Left hindlimb (tissue), 1 donor: ENCODE measurements at regions not wholly inside any gene's neighbourhood (a gene's known extent, or its start where the extent isn't known, plus 50 kb on each side); places are given as distances from the start of the nearest gene placed in this dataset.

Experiments
- DNase-seq: peaks from one replicate; pipeline ENCODE4 v3.0.0-alpha.2; 2018

DNA sequence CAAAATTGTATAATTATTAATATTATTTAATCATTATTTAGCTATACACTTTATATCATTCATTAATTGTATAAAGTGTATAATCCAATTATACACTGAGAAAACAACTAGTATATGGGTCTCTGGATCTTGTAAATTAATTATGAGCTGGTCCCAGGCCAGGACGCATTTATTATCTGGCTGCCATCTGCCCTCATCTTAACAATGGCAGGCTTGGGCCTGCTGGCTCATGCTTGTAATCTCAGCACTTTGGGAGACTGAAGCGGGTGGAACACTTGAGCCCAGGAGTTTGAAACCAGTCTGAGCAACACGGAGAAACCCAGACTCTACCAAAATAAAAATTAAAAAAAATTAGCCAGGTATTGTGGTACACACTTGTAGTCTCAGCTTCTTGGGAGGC lies 502.2 kb upstream of the NRXN1 start:
- DNase-seq, result no peak

DNA sequence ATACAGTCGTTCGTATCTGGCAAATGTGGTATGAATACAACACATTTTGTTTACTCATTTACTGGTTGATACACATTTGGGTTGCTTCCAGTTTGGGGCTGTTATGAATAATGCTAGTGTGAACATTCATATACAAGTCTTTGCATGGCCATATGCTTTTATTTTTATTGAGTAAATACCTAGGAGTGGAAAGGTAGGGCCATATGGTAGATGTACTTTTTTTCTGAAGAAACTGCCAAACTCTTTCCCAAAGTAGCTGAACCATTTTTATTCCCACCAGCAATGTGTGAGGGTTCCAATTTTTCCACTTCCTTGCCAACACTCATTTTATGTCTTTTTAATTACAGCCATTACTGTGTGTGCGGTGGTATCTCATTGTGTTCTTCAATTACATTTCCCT lies 496.2 kb upstream of the NRXN1 start:
- DNase-seq, result no peak

DNA sequence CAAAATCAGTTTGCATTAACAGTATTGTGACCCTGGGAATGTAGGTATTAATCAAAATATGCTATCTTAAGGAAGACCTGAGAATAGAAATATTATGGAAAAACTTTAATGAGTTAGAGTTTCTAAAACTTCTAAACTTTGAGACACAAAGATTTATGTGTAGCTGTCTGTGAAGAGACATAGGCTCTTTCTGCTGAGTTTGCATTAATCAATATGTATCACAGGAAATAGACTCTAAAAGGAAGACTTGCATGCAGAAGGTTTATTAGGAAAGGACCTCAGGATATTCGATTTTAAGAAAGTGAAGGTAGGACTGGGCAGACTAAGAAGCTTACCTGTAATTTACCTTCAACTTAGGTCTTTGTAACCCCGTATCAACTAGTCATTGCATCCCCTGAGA lies 494.8 kb upstream of the NRXN1 start:
- DNase-seq, result no peak

DNA sequence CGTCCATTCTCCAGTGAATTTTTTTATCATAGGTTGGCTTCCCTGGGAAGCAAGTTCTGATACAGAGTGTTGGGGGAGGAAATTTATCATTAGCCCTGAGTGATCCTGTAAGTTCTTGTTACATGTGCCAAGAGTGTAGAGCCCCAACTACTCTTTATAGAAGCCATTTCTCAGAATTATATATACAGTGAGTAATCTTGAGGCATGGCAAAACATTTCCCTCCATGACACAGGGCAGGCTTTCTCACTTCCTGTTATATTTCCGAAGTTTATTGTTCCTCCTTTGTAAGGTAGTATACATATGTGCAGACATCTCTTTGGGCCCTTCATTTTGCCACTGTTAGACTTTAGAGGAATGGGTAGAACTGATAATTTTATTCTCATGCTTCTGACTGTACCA lies 484.7 kb upstream of the NRXN1 start:
- no peak for DNase-seq

DNA sequence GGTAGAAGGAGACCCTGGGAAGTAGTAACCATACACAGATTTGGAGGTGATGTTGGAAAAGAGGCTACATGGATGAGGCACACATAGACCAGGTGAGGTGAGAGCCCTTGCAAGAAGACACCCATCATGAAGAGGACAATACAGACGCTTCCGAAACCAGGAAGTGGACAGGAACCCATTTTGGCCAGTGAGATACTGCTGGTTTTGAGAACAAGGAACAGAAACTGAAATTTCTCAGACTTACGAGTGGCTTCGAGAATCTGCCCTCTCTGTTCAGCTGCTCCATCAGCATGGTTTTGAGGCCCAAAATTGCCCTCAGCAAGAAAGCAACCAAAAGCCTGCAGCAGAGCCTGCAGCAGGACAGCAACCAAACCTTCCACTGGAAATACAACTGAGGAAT lies 479.1 kb upstream of the NRXN1 start:
- DNase-seq, result no peak

DNA sequence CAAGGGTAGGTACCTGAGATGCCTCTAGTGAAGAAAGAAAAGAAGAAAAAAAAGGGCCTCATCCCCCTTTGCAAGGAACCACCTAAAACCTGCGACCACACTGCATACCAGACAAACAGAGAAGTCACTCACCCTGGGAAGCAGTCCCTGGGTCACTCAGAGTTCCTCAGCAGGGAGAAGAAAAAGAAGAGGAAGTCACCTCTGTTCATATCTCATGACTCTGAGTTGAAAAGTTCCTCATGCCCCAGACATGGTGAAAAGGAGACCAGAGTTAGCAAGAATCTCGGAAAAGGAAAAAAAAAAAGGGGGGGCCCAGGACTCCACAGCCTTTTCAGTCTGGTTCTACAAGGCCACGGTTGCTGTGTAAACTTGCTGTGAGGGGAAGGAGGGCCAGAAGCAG lies 478.4 kb upstream of the NRXN1 start:
- DNase-seq, result no peak

DNA sequence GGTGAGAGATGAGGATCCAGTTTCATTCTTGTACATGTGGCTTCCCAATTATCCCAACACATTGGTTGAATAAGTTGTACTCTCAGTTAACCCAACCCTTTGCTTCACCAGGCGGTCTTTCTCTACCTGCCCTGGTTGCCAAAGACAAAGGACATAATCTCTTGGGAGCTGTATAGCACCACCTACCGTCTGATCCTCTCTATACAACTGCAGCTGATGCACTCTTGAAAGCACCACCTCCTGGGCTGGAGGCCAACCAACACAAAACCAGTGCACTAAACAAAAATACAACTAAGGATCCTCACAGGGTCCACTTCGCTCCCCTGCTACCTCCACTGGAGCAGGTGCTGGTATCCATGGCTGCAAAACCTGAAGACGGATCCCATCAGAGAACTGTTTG lies 473.6 kb upstream of the NRXN1 start:
- no peak for DNase-seq

DNA sequence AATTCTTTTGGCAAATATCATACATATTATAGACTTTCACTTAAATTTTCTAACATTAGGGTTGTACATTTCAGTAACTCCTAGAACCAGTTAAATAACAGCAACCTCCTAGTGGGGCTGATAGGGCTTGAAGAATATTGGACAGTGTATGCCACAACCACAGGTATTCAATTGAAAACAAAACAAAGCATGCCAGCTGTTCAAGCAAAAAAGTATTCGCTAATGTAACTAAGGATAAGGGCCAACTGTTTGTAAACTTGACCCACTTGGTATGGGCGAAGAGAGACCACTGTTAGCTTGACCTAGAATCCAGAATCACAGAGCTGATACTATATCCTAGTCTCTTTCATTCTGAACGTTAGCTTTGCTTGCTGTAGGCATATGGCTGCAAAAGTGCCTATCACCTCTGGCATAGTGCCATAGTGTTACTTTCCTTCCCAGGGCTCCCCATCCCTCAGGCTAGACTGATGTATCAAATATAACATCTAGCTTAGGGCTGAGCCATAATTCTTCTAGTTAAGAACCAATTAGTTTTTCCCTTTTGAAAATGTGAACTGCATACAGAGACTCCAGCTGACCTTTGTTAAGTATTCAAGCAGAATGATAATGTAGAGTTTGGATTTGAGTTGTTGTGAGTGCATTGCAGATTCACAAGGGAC lies 458.8 kb upstream of the NRXN1 start:
- DNase-seq, result no peak

DNA sequence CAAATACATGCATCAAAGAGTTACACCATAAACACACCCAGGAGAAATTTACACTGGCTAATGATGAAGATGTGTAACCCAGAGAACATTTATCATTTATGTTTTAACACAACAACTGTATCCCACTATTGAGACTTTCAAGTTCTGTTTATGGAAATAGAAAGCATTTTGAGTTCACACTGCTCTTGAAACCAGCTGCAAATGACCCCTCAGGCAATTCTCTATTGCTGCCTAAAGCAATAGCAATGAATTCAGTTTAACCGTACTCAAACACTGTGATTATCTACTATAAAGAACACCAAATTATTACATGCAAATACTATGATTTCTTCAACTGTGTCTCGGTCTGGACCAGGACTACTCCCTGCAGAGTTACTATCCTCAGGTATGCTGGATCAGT lies 452.7 kb upstream of the NRXN1 start:
- no peak for DNase-seq

DNA sequence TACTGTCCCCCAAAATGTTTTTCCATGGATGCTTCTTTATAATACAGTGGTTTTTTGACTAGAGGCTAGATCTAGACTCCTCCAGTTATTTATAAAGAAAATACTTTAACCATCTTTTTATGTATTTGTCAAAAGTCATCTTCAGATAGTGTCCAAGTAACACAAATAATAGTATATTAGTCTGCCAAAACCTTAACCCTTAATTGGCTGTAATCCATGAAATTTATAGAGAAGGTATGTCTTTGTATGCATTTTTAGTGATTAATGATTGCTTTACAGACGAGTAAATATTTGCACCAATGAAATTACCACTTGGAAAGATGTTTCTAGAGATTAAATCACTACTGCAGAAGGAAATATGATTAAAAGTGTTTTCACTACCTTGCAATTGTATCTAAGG lies 451.8 kb upstream of the NRXN1 start:
- no peak for DNase-seq

DNA sequence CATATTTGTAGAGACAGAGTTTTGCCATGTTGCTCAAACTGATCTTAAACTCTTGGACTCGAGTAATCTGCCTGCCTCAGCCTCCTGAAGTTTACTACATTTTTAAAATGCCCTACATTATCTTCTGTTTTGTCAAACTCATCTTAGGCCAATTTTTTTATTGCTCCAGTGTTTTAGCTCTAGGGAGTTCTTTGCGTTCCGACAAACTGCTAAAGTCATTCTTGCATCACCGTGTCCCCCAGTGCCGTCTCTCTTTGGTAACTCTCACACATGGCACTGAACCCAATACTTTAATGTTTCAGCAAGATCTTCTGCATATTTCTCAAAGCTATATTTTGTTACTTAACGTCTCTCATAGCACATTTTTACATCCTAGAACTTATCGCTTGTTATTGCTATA lies 440.9 kb upstream of the NRXN1 start:
- DNase-seq, result no peak

DNA sequence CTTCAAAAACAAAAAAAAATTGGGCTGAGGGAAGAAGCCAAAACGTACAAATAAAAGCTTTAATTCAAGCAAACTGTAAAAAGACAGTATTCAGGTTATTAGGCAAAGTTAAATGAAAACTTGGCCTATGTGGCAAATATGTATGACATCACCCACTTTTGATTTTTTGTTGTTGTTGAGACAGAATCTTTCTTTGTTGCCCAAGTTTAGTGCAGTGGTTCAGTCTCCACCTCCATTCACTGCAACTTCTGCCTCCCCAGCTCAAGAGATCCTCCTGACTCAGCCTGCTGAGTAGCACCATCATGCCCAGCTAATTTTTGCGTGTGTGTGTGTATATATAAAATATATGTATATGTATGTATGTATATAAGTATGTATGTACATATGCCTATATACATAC lies 440.4 kb upstream of the NRXN1 start:
- no peak for DNase-seq

DNA sequence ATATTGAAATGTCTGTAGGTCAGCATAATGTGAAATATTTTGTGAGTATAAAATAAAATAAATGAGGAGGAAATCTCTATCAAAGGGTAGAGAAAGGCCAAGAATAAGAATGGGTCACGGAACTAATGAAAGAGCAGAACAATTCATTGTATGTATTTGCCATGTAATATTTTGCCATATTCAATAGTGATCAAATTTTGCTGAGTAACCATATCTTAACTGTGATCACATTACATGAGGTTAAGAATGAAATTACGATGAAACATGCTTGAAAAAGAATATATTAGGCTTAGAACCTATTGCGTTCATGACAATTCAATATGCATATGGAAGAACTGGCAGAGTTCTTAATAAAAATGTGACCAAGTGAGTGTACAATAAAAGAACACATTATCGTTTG lies 437.2 kb upstream of the NRXN1 start:
- no peak for DNase-seq

DNA sequence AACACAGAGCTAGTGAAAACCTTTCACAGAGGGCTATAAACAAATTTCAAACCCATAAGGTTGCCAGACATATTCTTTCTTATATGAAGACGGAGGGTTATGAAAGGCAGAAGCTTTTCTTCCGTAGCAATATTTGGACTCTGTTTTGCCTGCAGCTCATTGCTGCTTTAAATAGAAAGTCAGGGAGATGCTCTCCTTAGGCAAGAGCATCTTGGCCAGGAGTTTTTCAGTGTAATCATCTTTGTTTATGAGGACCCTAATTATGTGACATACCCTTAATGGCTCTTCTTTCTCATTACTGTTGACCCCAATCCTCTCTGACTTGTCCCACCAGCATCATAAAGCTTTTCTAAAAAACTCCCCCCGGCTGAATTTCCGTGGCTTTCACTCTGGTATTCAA lies 433.4 kb upstream of the NRXN1 start:
- DNase-seq, result no peak

DNA sequence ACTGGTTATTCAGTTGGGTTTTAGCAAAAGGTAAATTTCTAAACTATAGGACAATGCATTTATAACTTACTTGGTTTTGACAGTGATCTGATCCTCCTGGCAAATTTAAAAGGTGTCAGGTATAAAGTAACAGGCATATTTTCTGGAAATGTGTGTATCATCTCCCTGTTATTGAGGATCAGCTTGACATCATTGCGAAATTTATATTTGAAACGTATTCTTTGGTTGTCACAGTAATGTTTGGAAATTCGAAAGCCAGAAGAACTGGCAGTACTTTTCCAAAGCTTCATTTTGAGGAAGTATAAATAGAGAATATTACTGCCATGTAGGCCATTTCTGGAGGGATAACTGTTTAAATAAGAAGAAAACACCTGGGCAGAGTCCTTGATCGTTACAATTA lies 422.2 kb upstream of the NRXN1 start:
- no peak for DNase-seq

DNA sequence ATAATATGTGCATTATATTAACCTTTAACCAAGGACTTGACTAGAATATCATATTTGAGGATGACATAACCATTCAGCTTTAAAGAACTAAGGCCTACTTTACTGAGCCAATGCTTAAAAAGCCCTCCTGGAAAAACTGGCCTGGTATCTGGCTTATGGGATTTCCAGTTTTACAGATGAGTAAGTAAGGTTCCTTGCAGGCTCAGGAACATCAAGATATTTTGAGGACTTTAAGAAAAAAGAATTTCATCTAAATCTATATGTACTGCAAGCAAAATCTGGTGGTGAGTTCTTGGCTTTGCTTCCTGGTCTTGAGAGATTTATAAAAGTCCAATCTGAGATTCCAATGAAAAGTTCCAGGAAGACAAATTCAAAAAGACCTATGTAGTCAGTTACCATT lies 417.0 kb upstream of the NRXN1 start:
- no peak for DNase-seq

DNA sequence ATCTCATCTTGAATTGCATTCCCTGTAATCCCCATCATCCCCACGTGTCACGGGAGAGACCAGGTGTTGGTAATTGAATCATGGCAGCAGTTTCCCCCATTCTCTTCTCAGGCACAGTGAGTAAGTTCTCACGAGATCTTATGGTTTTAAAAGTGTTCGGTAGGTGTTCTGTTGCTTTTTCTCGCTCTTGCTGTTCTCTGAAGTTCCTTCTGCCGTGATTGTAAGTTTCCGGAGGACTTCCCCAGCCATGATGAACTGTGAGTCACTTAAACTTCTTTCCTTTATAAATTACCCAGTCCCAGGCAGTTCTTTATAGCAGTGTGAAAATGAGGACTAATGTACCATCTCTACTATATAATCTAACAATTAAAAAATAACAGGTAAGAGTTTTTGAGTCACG lies 409.9 kb upstream of the NRXN1 start:
- no peak for DNase-seq

DNA sequence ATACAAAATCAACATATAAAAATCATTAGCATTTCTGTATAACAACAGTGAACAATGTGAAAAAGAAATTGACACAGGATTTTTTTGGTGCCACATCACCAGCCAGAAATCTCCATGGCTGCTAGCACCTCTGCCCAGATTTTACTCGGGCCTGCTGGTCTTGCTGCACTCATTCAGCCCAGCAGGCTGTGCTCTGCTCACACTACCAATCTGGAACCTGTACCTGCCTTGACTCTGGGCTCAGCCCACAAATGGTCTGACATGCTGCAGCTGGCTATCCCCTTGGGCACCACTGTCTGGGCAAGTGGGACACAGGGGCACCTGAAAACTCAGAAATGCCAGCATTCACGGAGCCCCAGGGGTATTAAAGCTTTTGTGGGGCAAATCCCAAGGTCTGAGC lies 392.5 kb upstream of the NRXN1 start:
- DNase-seq, result no peak

DNA sequence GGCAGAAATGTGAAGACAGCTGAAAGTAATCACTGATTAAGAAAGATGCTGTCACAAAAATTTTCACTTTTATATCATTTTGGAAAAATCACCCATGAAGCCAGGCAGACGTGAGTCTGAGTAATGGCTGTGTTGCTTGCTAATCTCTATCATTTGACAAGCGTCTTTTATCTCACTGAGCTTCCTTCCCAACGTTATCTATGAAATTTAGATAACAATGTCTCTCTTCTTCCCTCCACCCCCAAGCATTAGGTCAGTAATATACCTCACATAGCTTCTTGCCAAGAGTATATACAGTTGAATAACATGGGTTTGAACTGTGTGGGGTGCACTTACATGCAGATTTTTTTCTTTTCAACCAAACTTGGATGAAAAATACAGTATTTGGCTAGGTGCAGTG lies 388.6 kb upstream of the NRXN1 start:
- no peak for DNase-seq

DNA sequence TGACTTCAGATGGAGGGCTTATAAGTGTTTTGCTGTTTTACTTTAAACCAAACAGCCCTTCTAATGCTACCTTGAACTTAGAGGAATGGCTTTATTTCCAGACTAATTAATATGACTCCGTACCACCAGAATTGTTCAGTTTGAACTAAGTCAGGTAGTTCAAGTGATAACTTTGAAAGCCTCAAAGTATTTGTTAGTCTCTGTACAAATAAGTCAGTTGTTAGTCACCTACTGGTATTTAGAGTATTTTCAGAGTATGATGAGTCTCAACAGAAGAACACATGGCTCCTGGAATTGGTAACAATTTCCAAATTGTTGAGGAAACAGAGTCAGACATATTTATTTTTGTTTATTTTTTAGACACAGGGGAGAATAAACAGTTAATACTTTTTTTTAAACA lies 381.8 kb upstream of the NRXN1 start:
- no peak for DNase-seq

DNA sequence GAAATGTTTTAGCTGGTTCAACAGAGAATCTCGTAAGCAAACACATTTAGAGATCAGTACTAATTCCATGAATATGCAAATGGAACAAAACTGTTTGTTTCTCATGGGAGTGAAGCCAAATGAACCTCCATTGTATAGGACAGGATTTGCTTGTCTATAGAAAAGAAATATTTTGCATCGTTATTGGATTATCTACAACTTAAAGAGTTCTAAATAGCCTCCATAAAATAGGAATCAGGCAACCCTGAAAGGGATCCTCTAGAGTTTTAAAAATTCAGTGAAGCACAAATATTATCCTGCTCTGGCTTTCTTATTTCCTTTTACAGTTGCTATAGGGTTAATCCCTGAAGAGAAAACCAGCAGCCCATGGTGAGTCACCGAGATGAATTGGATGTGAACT lies 378.4 kb upstream of the NRXN1 start:
- DNase-seq, result no peak

DNA sequence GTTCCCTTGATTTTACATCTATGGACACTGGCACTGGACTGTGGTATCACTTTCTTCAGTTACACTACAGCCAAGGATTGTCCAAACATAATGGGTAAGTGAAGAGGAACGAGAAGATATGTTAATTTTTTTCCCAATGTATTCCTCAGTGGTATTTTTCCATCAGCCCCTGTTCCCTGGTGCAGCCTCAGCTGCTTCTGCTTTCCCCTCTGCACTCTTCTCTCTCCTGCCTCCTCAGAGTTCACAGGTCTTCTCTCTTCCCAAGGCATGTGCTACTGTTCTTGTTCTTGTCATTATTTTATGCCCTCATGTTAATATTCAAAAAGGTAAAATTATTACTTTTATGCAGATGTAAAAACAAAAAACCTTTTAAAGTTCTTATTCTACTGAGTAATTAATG lies 378.0 kb upstream of the NRXN1 start:
- DNase-seq, result no peak

DNA sequence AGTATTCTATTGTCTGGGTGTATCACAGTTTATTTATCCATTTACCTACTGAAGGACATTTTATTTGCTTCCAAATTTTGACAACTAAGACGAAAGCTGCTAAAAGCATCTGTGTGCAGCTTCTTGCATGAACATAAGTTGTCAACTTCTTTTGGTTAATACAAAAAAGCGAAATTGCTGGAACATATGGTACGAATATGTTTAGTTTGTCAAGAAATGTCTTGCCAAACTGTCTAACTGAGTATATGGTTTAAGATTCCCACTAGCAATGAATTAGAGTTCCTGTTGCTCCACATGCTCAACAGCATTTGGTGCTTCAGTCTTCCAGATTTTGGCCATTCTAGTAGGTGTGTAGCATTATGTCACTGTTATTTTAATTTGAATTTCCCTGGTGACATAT lies 372.3 kb upstream of the NRXN1 start:
- no peak for DNase-seq

DNA sequence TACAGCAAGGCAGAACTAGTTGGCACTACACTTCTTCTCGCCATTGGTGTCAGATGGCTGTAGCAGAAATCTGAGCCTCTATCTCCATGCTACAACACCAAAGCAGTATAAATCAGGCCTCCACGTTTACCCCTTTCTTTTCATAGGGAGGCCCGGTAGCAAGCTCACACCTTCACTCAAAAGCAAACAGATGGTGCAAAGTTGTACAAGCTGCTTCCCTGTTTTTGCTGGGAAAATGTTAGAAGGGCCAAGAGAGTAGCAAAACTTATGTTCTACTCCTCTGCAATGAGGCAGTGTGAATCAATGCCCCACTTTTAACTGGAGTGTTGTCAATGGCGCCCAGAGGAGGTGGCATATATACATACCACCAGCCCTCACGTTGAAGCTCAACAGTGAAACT lies 369.6 kb upstream of the NRXN1 start:
- no peak for DNase-seq

DNA sequence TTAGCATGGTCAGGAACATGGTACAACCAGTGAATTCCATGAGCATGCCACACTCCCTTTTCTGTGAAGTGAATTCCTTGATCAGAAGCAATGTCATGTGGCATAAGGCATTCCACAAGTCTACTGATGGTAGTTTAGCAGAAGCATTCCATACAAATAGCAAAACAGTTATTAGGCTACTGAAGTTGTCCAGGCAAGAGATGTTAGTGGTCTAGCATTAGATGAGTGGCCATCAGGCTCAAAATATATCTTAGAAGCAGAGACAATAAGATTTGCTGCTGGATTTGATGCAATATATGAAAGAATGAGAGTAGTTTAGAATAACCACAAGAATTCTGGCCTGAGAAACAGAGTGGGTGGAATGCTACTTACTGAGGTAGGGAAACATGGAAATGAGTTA lies 355.3 kb upstream of the NRXN1 start:
- DNase-seq, result no peak

DNA sequence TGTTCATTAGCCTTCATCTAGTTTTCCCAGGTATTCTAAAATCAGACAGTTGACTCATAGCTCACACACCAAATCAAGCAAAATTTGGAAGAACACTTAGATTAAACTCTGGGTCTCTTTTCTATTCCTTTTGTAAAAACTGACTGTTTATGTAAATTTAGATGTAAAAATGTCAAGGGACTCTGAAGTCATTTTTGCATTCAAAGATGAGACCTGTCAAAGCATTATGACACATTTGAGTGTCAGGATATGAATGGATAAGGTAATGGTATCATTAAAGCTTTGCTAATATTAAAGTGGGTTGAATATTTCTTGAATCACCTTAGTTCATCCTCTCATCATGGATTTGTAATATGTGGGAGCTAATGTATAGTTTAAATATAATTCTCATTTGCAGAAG lies 348.1 kb upstream of the NRXN1 start:
- no peak for DNase-seq
